GM18505 (cell line): ENCODE measurements at regions not wholly inside any gene's neighbourhood (a gene's known extent, or its start where the extent isn't known, plus 50 kb on each side); places are given as distances from the start of the nearest gene placed in this dataset.

Source experiments
- ATAC-seq: cut with Tn5 transposase; IDR thresholded peaks from one replicate; pipeline ENCODE4 v1.9.1; 2021; ENCODE audit not compliant: unreplicated experiment
- POLR2A ChIP-seq: IDR thresholded peaks from 4 replicates; pipeline ENCODE4 v1.6.1; 2011; ENCODE audit warnings: borderline replicate concordance; ENCODE audit not compliant: insufficient read depth, insufficient read length; ENCODE audit errors: extremely low read depth

DNA sequence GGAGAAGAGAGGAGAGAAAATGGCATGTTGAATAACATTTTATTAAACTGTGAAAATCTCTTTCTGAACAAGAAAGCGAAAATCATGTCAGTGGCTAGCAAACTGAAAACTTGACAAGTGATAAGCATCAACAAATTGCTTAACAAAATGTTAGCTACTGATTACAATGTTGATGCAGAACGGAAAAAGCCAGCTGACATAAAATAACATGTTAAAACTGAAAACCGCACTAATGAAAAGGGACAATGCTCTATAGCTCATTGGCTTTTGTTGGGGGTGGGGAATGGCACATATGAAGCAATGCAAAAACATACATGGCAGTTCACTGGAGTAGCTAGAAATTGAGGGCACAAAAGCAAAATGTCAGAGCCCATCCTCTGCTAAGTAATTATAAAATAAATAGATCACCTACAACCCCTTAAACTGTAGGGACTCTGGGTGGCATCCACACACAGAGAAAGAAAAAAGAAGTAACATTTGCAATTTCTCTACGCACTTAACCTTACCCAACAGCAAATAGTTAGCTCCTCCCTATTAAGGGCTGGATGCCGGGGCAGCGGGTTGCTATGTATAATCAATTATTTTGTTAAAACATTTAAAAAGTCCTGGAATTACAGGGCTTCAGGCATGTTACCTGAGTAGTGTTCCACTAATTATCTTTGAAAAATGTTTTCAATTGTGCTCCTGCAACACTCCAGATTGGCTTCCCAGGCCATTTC lies 129.2 kb upstream of the USP15 start:
- no peak for ATAC-seq
- TF ChIP-seq POLR2A = no peak

DNA sequence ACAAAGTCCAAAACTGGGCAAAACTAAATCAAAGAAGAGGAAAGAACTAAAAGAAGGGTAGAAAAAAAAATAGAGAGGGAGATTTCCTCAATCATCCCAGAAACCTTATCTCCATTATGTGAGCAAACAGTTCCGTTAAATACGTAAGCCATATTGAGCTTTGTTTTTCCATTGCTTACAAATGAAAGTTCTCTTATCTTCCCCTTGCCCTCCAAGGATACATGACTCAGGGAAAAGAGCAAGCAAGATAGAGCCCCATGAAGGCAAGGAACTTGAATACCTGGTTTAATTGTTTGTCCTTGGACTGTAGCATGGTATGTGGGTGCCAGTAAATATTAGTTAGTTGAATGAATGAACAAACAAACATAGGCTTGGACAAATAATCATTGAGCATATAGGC lies 126.8 kb upstream of the USP15 start:
- no peak for TF ChIP-seq POLR2A
- no peak for ATAC-seq

DNA sequence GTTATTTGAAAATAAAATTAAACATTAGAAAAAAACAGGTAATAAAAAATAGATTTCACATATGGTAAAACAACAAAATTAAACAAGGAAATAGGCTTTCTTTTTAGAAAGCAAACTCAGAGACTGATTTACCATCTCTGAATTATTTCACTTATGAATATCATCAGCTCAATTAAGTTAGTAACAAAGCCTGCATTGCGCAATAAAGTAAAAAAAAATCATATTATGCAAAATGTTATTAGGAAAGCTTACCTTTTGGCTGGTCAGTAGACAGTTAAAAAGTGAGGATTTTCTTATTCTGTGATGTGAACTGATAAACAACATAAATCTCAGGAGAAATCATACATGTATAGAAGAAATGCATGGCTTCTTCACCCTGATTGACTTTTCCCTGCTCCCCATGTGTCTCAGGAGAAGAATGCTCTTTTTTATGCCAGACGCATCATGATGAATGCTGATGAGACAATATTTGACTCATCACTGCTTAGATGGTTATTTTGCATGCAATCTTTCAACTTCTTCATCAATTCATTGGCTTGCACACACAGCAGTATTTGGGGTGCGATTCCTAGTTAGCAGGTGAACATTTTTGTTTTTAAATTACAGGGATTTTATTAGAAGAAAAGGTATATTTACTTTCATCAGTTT lies 124.5 kb upstream of the USP15 start:
- ATAC-seq = no peak
- no peak for TF ChIP-seq POLR2A

DNA sequence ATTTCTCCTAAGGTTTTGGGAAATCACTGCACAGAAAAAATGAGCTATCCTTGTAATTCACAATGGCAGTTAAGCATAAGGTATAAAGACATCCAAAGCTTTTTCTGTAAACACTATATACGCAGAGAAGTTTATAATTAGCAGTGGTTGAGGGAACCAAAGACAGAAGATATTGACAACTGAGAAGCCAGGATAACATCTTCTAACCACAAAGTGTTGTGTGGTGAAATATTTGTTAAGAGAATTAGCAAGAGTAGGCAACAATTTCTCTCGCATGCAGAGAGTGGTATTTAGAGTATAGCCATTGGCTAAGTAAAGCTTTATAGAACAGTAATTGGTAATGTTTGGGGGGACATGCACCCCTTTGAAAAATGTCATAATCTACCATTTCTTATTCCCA lies 123.7 kb upstream of the USP15 start:
- no peak for TF ChIP-seq POLR2A

DNA sequence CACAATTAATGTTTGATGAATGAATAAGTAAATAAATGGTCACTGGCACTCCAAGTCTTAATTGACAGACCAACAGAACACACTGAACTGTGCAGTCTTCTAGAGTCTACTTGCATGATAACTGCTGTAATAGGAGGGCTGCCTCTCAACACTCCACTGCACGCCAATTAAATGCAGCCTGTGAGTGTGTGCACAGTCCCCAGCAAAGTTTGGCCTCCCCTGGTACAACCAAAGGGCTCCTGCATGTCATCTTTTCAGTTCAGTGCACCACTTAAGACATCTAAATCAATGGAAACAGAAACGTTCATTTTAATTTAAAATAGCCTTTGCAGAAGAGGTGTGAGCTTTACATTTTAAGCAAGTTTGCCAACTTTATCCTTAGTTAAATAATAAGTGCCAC lies 121.7 kb upstream of the USP15 start:
- no peak for TF ChIP-seq POLR2A
- ATAC-seq = no peak

More for the DNA sequence above, 123.7 kb upstream of the USP15 start:
- no peak for ATAC-seq

DNA sequence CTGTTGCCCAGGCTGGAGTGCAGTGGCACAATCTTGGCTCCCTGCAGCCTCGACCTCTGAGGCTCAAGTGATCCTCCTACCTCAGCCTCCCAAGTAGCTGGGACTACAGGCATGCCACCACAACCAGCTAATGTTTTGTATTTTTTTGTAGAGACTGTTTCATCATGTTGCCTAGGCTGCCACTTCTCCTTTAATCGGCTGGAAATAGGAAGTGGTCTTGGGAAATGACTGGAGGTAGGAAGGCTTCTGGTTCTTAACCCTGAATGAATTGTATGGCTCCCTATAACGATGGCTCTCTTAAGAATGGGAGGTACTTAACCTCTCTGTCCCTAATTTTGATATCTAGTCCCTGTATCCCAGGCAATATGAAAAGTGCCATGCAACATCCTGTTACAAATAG lies 113.9 kb upstream of the USP15 start:
- ATAC-seq = no peak
- TF ChIP-seq POLR2A = no peak

DNA sequence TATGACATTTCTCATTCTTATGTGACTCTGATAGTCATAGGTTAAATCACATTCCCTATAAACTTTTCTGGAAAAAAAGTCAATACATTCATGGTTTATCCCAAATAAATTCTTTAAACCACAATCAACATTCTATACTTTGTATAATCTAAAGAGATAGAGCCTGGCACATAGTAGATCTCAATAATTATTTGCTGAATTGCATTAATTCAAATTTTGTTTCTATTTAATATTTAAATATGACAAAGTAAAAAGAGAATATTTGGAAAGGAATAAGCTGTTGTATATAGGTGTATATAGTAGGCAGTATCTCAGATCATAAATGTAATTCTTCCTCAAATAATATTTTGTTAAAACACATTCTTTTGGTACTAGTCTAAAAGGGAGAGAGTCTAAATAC lies 102.2 kb upstream of the USP15 start:
- no peak for TF ChIP-seq POLR2A
- ATAC-seq = no peak

DNA sequence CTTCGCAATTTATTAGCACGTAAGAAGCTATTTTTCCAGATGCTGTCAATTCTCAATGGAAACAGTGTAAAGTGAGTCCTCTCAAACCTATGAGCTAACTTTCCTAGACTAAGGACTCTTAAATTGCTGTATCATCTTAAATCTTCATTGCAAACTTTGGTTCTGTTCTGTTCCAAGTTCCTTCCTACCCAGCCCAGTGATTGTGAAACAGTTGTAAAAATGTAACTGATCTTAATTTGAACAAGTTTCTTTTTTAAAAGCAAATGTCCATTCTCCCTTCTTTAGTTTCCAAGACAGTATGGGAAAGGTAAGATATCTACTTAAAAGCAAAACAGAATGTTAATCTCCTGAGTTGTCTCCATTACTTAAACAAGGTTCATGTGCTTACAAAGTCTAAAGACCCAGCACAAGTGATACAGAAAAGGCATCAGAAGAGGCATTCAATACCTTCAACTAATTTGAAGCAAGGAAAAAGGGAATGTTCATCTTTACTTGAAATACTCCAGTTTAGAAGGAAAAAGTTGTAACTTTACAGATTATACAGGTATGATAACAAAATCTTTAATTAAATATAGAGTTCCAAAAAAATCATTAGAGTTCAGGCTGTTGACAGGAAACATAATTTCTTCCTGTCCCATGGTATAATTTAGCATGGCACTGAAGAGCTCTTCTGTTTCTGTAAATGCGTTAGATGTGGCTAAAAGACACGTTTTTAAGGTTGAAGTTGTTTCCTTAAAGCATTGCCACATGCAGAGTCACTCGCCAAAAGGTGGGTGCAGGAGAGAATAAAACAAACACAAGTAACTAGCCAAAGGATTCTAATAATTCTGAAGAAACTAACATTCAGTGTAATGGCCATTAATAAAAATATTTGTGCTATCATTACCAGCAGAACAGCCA lies 101.5 kb upstream of the USP15 start:
- TF ChIP-seq POLR2A = no peak
- no peak for ATAC-seq

DNA sequence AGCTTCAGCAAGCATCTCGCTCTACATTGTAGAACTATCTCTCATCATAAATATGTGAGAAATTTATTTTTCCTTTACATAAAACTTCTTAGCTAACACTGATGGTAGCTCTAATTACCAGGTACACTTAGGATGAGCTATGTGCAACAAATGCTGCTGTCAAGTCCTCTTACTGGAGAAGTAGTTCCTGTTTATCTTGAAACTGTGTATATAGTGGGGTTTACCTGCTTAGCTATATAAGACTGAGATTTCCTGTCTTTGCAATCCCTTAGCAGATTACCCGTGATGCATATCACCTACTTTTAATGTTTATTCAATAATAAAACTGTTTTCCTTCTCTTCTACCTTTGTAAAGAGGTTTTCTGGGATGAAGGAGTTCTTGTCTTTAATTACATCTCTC lies 98.0 kb upstream of the USP15 start:
- no peak for TF ChIP-seq POLR2A
- no peak for ATAC-seq

DNA sequence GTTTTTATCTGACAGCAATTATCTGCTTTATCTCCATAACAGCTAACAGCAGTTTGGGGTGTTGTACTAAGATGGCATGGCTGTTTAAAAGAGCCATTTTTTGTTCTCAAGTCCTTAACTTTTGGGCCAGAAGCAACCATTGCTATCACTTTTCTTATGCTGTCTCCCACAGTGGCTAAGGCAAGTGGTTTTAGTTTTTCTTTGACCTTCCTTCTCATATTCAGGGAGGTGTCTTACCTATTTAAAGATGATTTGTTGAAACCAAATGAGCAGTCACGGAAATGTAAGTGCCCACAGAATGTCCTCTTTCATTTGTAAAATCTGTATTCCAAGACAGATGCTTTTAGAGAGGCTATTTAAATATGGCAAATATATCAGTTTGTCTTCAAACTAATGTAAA lies 96.8 kb upstream of the USP15 start:
- TF ChIP-seq POLR2A = no peak
- no peak for ATAC-seq

DNA sequence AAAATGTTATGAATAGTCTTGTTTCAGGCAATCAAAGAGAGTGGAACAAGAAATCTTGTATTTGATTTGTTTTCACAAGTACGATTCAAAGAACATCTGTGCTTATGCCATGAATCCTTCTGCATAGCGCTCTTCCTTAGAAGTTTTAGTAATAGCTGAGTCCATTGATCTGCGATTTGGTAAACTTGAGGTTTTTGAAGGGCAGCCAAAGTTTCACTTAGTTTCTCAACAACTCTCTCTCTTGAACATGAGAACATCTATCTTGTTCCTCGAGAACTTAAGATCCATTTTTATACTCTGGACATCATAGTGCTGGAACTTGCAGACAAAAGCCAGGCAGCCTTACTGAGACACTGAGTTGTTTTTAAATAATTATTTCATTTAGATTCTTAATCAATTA lies 96.2 kb upstream of the USP15 start:
- no peak for ATAC-seq
- no peak for TF ChIP-seq POLR2A

DNA sequence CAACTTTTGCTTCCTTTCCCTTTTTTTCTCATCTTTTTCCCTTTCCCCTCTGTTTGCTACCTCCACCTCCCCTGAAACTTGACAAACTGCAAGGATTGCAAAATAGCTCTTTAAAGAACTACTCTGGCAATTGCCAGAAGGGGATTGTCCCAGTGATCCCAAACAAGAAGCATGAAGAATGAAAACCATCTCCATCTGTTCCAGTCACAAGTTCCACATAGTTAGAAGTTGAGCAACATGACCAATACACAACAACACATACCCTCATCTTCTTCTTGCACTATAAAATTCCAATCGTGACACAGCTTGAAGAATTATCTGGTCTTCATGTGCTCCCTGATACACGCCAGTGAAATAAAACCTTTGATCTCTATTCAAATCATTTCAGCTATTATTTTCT lies 93.7 kb upstream of the USP15 start:
- ATAC-seq = no peak
- TF ChIP-seq POLR2A = no peak

DNA sequence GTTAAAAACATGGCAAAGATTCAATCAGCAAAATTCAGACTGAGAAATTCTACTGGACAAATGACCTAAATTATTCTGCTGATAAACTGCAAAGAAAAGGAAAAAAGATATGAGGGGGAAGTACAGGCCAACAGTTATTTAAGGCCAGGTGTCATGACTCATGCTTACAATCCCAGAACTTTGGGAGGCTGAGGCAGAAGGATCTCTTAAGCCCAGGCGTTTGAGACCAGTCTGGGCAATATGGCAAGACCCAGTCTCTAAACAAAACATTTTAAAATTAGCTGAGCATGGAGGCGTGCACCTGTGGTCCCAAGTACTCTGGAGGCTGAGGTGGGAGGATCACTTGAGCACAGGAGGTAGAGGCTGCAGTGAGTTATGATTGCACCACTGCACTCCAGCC lies 91.8 kb upstream of the USP15 start:
- no peak for TF ChIP-seq POLR2A
- no peak for ATAC-seq
